ENCODE measurements at regions not wholly inside any gene's neighbourhood (a gene's known extent, or its start where the extent isn't known, plus 50 kb on each side); places are given as distances from the start of the nearest gene placed in this dataset.

DNA sequence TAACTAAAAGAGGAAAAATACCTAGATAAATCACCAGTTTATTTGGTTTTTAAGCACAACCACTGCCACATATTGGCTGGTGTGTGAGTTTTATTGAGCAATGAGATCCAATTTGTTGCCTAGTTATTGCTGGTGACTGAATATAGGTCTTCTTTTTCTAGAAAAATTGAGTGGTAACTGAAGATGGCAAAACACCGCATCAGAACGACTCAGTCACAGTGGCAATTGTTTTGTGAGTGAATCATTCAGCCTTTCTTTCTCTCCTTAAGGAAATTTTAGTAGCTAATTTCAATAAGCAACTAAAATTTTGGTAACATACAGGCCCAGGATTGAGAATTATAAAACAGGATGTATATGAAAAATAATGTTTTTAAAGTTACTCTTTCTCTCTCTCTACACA lies 533.0 kb downstream of the KCNA4 start:
- TF ChIP-seq SUZ12 (IDR thresholded peaks at IDR 0.05; ENCODE audit: extremely low read depth, insufficient read depth, insufficient read length), result no peak
- no peak for TF ChIP-seq YY1 (IDR thresholded peaks at IDR 0.05; ENCODE audit: insufficient read depth, insufficient read length)
- no peak for TF ChIP-seq ZNF274 (IDR thresholded peaks at IDR 0.05; ENCODE audit: low read depth, low read length)

Data from NT2/D1 (cell line).